ENCODE measurements at regions not wholly inside any gene's neighbourhood (a gene's known extent, or its start where the extent isn't known, plus 50 kb on each side); places are given as distances from the start of the nearest gene placed in this dataset.

DNA sequence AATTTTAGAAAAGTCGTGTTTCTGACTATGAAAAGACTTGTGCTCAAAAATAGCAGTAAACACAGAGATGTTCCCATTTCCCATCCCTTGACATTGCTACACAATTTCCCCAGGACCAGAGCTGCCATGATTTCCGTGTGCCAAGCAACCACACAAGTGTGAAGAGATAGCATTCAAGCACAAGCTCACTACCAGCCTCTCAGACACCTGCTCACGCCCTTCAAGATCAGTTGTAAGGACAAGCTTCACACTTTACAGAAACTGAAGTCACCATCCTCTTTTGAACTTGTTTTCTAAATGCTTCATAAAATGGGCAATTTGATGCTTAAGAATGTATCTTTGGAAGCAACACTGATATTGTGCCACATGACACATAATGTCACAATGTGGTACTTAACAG, 333.1 kb downstream of the CAAP1 start:
- no peak overlapping the region for H3K4me3 ChIP-seq (ENCODE audit: low read depth, low read length)
- DNase-seq (ENCODE audit: low read depth), result no peak
- TF ChIP-seq CTCF (IDR thresholded peaks at IDR 0.05; ENCODE audit: insufficient read depth, low read length, poor library complexity, severe bottlenecking), result no peak
- H3K27me3 ChIP-seq (ENCODE audit: control insufficient read depth, insufficient read depth, low read length), result no peaks in the 10 kb centered on the region
- H3K36me3 ChIP-seq (ENCODE audit: control insufficient read depth, insufficient read depth, low read length), result no peaks in the 10 kb centered on the region

DNA sequence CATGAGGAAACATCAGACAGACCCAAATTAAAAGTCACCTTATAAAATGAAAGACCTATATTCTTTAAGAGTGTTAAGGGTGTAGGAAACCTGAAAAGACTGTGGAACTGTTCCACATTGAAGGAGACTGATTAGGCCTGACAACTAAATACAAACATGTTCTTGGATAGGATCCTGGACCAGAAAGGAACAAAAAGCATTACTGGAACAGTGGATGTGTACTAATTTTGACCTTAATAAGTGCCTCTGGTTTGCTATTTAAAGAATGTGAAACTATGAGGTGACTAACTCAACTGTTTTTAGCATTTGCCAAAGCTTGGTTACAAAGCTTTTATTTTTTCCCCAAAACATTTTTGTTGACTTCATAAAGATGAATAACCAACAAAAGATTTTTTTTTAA, 340.6 kb downstream of the CAAP1 start:
- H3K27me3 ChIP-seq (ENCODE audit: control insufficient read depth, insufficient read depth, low read length), result no peaks in the 10 kb centered on the region
- H3K36me3 ChIP-seq (ENCODE audit: control insufficient read depth, insufficient read depth, low read length), result no peaks in the 10 kb centered on the region
- TF ChIP-seq CTCF (IDR thresholded peaks at IDR 0.05; ENCODE audit: insufficient read depth, low read length, poor library complexity, severe bottlenecking), result no peak
- H3K4me3 ChIP-seq (ENCODE audit: low read depth, low read length), result no peak overlapping the region
- no peak for DNase-seq (ENCODE audit: low read depth)

DNA sequence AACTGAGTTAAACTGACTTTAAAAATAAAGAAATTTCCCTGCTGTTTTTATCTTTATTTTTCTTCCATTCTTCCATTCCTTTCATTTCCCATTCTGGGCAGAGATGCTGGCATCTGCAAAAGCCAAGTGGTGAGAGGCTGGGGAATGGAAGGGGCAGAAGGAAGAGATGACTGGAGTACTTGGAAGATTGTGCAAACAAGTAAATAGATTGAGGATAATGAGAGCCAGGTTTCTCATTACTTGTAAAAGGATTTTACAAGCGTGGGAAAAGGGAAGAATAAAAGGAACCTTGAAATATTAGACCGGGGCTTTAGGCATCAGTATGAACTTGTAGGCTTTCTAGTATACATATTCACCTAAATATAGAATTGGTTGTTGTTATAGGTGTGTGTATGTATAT, 341.2 kb downstream of the CAAP1 start:
- DNase-seq (ENCODE audit: low read depth), result no peak
- H3K36me3 ChIP-seq (ENCODE audit: control insufficient read depth, insufficient read depth, low read length), result no peaks in the 10 kb centered on the region
- H3K4me3 ChIP-seq (ENCODE audit: low read depth, low read length), result no peak overlapping the region
- no peaks in the 10 kb centered on the region for H3K27me3 ChIP-seq (ENCODE audit: control insufficient read depth, insufficient read depth, low read length)
- no peak for TF ChIP-seq CTCF (IDR thresholded peaks at IDR 0.05; ENCODE audit: insufficient read depth, low read length, poor library complexity, severe bottlenecking)

DNA sequence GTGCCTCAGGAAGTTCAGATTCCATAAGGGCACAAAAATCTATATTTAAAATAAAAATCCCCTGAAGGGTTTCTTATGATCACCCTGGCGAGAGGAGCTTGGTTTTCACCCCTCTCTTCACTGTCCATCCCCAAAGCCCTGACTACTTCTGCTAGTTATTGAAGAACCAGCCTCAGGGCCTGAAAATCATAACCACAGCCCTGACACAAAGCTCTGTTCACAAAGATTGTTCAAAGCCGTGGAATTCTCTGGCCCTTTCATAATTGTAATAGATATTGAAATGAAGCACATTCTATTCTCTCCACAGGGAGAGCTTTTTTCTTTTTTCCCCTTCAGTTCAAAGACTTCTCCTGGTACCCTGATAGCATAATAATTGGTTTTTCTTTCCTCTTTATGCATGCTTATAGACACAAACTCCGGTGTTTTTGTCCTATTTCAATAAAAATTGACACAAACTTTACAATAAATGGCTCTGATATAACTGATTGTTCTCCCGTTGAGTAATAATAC, 343.8 kb downstream of the CAAP1 start:
- no peak overlapping the region for H3K4me3 ChIP-seq (ENCODE audit: low read depth, low read length)
- no peak for TF ChIP-seq CTCF (IDR thresholded peaks at IDR 0.05; ENCODE audit: insufficient read depth, low read length, poor library complexity, severe bottlenecking)
- H3K27me3 ChIP-seq (ENCODE audit: control insufficient read depth, insufficient read depth, low read length), result no peaks in the 10 kb centered on the region
- no peaks in the 10 kb centered on the region for H3K36me3 ChIP-seq (ENCODE audit: control insufficient read depth, insufficient read depth, low read length)
- no peak for DNase-seq (ENCODE audit: low read depth)

GRCh38 chr9:26539867-26540493, 352.6 kb downstream of the CAAP1 start:
- no peak for DNase-seq (ENCODE audit: low read depth)
- no peak for TF ChIP-seq CTCF (IDR thresholded peaks at IDR 0.05; ENCODE audit: insufficient read depth, low read length, poor library complexity, severe bottlenecking)
- Histone ChIP-seq H3K27me3 (ENCODE audit: control insufficient read depth, insufficient read depth, low read length) (no peaks in the 10 kb centered on the region), H3K36me3 (ENCODE audit: control insufficient read depth, insufficient read depth, low read length) (no peaks in the 10 kb centered on the region), H3K4me3 (ENCODE audit: low read depth, low read length) (no peak overlapping the region)

DNA sequence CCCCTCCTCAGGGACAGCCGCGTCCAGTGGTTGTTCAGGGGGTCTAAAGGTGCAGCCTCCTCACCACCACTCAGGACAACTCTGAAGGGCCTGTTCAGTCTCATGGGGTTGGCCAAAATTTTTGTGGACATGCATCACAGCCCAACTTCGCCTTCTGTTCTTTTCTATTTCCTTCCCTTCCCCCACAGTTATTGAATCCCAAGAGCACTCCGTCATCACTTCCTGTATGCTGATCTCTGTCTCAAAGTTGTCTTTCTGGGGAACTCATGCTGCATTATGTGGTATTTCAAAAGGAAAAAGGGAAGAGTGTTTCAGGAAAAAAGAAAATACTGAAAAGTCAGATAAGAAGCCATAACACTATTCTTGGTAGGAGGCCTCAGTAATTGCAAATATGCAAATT, 355.4 kb downstream of the CAAP1 start:
- no peak for DNase-seq (ENCODE audit: low read depth)
- Histone ChIP-seq H3K4me3 (ENCODE audit: low read depth, low read length) (no peak overlapping the region), H3K27me3 (ENCODE audit: control insufficient read depth, insufficient read depth, low read length) (no peaks in the 10 kb centered on the region)

More for the DNA sequence above, 355.4 kb downstream of the CAAP1 start:
- H3K36me3 ChIP-seq (ENCODE audit: control insufficient read depth, insufficient read depth, low read length), result no peaks in the 10 kb centered on the region
- no peak for TF ChIP-seq CTCF (IDR thresholded peaks at IDR 0.05; ENCODE audit: insufficient read depth, low read length, poor library complexity, severe bottlenecking)

Measured in kidney epithelial cell (primary cell).